ENCODE measurements at regions not wholly inside any gene's neighbourhood (a gene's known extent, or its start where the extent isn't known, plus 50 kb on each side); places are given as distances from the start of the nearest gene placed in this dataset.

DNA sequence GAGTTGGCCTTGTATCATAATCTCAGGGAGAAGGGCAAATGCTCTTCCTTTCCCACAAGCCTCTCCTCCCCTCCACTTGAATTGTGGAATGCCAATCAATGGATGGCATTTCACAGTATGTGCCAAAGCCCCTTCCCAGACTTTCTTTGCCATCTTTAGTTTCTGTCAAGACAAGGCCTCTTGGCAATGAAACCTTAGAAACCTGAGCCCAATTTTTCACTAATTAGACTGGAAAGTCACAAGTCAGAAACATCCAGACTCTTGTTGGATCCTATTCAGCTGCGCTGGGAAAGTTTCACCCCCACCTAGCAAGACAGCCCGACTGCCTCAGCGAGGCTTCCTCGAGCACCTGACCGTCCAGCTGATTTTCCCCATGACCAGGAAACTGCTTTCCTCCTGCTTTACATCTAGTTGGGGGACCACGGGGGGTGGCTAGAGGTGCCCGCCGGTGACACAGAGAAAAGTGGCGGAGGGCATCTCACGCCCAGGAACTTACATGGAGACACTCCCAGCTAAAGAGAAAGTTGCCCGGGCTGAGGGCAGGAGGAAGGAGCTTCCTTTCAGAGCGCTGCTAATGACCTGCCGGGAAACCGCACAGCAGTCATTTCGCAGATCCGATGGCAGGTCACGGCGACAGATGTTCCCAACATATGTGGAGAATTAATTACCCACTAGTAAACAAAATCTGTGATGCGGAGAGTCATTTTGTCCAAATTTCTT is 302.6 kb upstream of the RRP15 start (continued):
- no peak for TF ChIP-seq RXRA (IDR thresholded peaks at IDR 0.05)

DNA sequence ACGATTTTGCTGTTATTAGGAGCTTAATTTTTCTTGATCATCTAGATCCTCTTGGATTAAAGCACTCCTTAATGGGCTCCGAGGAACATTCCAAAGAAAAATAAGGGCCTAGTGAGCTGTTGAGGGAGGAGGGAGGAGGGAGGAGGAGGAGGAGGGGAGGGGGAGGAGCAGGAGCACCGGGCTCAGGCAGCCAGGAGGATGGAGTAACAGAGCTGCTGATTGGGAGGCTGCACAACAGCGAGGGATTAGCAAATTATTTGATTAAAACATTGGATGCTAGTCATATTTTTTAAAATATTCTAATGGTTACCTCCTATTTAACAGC is 302.1 kb upstream of the RRP15 start:
- TF ChIP-seq RAD21 (IDR thresholded peaks at IDR 0.05) (no peak), EGR1 (IDR thresholded peaks at IDR 0.05; ENCODE audit: low read depth in 2 of 2) (no peak), YY1 (IDR thresholded peaks at IDR 0.05) (no peak), SP1 (IDR thresholded peaks at IDR 0.05) (no peak), NR2F2 (IDR thresholded peaks at IDR 0.05) (no peak), JUND (IDR thresholded peaks at IDR 0.05) (no peak), GABPA (IDR thresholded peaks at IDR 0.05 in 1 of 2, conservative IDR thresholded peaks at IDR 0.05 in 1 of 2) (no peak), TAF1 (conservative IDR thresholded peaks at IDR 0.05) (no peak), FOXA2 (IDR thresholded peaks at IDR 0.05) (no peak), HNF4G (IDR thresholded peaks at IDR 0.05) (no peak)
- TF ChIP-seq, protein P1, sequence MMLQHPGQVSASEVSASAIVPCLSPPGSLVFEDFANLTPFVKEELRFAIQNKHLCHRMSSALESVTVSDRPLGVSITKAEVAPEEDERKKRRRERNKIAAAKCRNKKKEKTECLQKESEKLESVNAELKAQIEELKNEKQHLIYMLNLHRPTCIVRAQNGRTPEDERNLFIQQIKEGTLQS (IDR thresholded peaks at IDR 0.05), result no peak
- no peaks in the 10 kb centered on the region for H3K9me3 ChIP-seq (ENCODE audit: control insufficient read depth in 4 of 4, low read length in 3 of 4)
- H3K4me1 ChIP-seq (ENCODE audit: control insufficient read depth in 4 of 4, insufficient read depth in 4 of 4, low read length in 3 of 4), result no peaks in the 10 kb centered on the region
- H3K9ac ChIP-seq (ENCODE audit: low read depth in 1 of 2, low read length in 2 of 2), result no peak overlapping the region
- H3K27ac ChIP-seq (ENCODE audit: low read depth in 1 of 2, low read length in 2 of 2), result no peak overlapping the region
- no peak overlapping the region for H3K4me3 ChIP-seq (ENCODE audit: low read depth in 1 of 3, low read length in 3 of 3)
- no peaks in the 10 kb centered on the region for H3K36me3 ChIP-seq (ENCODE audit: control insufficient read depth in 4 of 4, insufficient read depth in 3 of 4, low read depth in 1 of 4, low read length in 3 of 4)
- H3K27me3 ChIP-seq (ENCODE audit: control insufficient read depth in 4 of 4, insufficient read depth in 4 of 4, low read length in 3 of 4), result no peaks in the 10 kb centered on the region
- DNase-seq (ENCODE audit: low spot score), result no peak
- 46% methylated on average over 4 of the region's 4 CpGs for WGBS

DNA sequence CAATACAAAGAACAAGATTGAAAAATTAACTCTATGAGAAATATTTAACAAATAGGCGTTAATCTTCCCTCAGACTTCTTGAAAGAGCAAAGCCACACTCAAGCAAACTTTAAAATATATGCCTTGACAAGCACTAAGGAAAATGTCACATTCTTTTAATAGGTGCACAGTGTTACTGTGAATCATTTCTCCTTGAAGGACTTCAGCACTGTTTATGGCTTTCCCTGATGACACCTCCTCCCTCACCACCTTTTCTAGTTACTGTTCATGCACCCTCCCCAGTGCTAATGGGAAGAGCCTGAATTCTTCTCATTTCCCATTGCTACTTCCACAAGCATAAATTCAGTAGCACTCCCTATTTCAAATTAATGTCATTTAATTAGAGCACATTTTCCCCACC is 299.5 kb upstream of the RRP15 start:
- Histone ChIP-seq H3K36me3 (ENCODE audit: control insufficient read depth in 4 of 4, insufficient read depth in 3 of 4, low read depth in 1 of 4, low read length in 3 of 4) (no peaks in the 10 kb centered on the region), H3K4me3 (ENCODE audit: low read depth in 1 of 3, low read length in 3 of 3) (no peak overlapping the region), H3K9ac (ENCODE audit: low read depth in 1 of 2, low read length in 2 of 2) (no peak overlapping the region), H3K4me1 (ENCODE audit: control insufficient read depth in 4 of 4, insufficient read depth in 4 of 4, low read length in 3 of 4) (no peaks in the 10 kb centered on the region), H3K27me3 (ENCODE audit: control insufficient read depth in 4 of 4, insufficient read depth in 4 of 4, low read length in 3 of 4) (no peaks in the 10 kb centered on the region), H3K9me3 (ENCODE audit: control insufficient read depth in 4 of 4, low read length in 3 of 4) (no peaks in the 10 kb centered on the region), H3K27ac (ENCODE audit: low read depth in 1 of 2, low read length in 2 of 2) (no peak overlapping the region)
- WGBS, result 67% methylated on average over 1 of the region's 1 CpG
- DNase-seq (ENCODE audit: low spot score), result no peak
- TF ChIP-seq, protein P2, sequence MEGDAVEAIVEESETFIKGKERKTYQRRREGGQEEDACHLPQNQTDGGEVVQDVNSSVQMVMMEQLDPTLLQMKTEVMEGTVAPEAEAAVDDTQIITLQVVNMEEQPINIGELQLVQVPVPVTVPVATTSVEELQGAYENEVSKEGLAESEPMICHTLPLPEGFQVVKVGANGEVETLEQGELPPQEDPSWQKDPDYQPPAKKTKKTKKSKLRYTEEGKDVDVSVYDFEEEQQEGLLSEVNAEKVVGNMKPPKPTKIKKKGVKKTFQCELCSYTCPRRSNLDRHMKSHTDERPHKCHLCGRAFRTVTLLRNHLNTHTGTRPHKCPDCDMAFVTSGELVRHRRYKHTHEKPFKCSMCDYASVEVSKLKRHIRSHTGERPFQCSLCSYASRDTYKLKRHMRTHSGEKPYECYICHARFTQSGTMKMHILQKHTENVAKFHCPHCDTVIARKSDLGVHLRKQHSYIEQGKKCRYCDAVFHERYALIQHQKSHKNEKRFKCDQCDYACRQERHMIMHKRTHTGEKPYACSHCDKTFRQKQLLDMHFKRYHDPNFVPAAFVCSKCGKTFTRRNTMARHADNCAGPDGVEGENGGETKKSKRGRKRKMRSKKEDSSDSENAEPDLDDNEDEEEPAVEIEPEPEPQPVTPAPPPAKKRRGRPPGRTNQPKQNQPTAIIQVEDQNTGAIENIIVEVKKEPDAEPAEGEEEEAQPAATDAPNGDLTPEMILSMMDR (IDR thresholded peaks at IDR 0.05; ENCODE audit: low read depth, low read length, missing input control), result no peak
- TF ChIP-seq NR2F2 (IDR thresholded peaks at IDR 0.05) (no peak), JUND (IDR thresholded peaks at IDR 0.05) (no peak), FOXA1 (IDR thresholded peaks at IDR 0.05) (no peak), RAD21 (IDR thresholded peaks at IDR 0.05) (no peak), YY1 (IDR thresholded peaks at IDR 0.05) (no peak), RXRA (IDR thresholded peaks at IDR 0.05) (no peak), GABPA (IDR thresholded peaks at IDR 0.05 in 1 of 2, conservative IDR thresholded peaks at IDR 0.05 in 1 of 2) (no peak), EGR1 (IDR thresholded peaks at IDR 0.05; ENCODE audit: low read depth in 2 of 2) (no peak)
- TF ChIP-seq, protein P3, sequence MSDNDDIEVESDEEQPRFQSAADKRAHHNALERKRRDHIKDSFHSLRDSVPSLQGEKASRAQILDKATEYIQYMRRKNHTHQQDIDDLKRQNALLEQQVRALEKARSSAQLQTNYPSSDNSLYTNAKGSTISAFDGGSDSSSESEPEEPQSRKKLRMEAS (IDR thresholded peaks at IDR 0.05), result no peak

DNA sequence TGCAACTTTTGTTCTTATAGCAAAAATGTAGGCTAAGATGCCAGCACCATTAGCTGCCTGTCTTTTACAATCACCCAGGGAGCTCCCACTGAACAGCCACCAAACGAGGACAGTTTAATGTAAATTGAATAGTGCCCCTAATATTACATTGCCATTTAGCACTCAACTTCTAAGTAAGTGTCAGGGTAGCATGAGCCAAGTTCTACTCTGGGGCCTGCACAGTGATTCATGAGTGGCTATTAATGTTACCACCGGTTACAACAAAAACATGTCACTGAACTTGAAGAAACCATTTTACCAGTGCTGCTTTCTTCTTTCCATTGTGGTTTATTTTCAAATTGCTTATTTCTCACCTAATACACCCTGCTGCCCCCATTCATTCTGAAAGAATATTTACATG is 295.6 kb upstream of the RRP15 start:
- H3K9me3 ChIP-seq (ENCODE audit: control insufficient read depth in 4 of 4, low read length in 3 of 4), result no peaks in the 10 kb centered on the region
- DNase-seq (ENCODE audit: low spot score), result no peak
- H3K4me1 ChIP-seq (ENCODE audit: control insufficient read depth in 4 of 4, insufficient read depth in 4 of 4, low read length in 3 of 4), result no peaks in the 10 kb centered on the region
- no peak overlapping the region for H3K4me3 ChIP-seq (ENCODE audit: low read depth in 1 of 3, low read length in 3 of 3)
- no peak overlapping the region for H3K9ac ChIP-seq (ENCODE audit: low read depth in 1 of 2, low read length in 2 of 2)
- H3K27me3 ChIP-seq (ENCODE audit: control insufficient read depth in 4 of 4, insufficient read depth in 4 of 4, low read length in 3 of 4), result no peaks in the 10 kb centered on the region
- no peaks in the 10 kb centered on the region for H3K36me3 ChIP-seq (ENCODE audit: control insufficient read depth in 4 of 4, insufficient read depth in 3 of 4, low read depth in 1 of 4, low read length in 3 of 4)
- H3K27ac ChIP-seq (ENCODE audit: low read depth in 1 of 2, low read length in 2 of 2), result no peak overlapping the region
- 68% methylated on average over 2 of the region's 2 CpGs for WGBS
- TF ChIP-seq HNF4G (IDR thresholded peaks at IDR 0.05) (no peak), EGR1 (IDR thresholded peaks at IDR 0.05; ENCODE audit: low read depth in 2 of 2) (no peak), TAF1 (conservative IDR thresholded peaks at IDR 0.05) (no peak), NR2F2 (IDR thresholded peaks at IDR 0.05) (no peak), JUND (IDR thresholded peaks at IDR 0.05) (no peak), GABPA (IDR thresholded peaks at IDR 0.05 in 1 of 2, conservative IDR thresholded peaks at IDR 0.05 in 1 of 2) (no peak)
- TF ChIP-seq, protein P2 (IDR thresholded peaks at IDR 0.05; ENCODE audit: low read depth, low read length, missing input control), result no peak
- TF ChIP-seq, protein P3 (IDR thresholded peaks at IDR 0.05), result no peak
- TF ChIP-seq, protein P4, sequence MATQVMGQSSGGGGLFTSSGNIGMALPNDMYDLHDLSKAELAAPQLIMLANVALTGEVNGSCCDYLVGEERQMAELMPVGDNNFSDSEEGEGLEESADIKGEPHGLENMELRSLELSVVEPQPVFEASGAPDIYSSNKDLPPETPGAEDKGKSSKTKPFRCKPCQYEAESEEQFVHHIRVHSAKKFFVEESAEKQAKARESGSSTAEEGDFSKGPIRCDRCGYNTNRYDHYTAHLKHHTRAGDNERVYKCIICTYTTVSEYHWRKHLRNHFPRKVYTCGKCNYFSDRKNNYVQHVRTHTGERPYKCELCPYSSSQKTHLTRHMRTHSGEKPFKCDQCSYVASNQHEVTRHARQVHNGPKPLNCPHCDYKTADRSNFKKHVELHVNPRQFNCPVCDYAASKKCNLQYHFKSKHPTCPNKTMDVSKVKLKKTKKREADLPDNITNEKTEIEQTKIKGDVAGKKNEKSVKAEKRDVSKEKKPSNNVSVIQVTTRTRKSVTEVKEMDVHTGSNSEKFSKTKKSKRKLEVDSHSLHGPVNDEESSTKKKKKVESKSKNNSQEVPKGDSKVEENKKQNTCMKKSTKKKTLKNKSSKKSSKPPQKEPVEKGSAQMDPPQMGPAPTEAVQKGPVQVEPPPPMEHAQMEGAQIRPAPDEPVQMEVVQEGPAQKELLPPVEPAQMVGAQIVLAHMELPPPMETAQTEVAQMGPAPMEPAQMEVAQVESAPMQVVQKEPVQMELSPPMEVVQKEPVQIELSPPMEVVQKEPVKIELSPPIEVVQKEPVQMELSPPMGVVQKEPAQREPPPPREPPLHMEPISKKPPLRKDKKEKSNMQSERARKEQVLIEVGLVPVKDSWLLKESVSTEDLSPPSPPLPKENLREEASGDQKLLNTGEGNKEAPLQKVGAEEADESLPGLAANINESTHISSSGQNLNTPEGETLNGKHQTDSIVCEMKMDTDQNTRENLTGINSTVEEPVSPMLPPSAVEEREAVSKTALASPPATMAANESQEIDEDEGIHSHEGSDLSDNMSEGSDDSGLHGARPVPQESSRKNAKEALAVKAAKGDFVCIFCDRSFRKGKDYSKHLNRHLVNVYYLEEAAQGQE (IDR thresholded peaks at IDR 0.05), result no peak

Data from liver (tissue), 8 donors.